HL-60 (cell line): ENCODE measurements at regions not wholly inside any gene's neighbourhood (a gene's known extent, or its start where the extent isn't known, plus 50 kb on each side); places are given as distances from the start of the nearest gene placed in this dataset.

Experiments used
- GABPA ChIP-seq: IDR thresholded peaks from 2 replicates; pipeline ENCODE4 v1.6.1; 2012; ENCODE audit warnings: low read depth
- POLR2AphosphoS5 ChIP-seq: IDR thresholded peaks from 2 replicates; pipeline ENCODE4 v1.6.1; 2012; ENCODE audit warnings: low read depth
- SPI1 ChIP-seq: IDR thresholded peaks from 2 replicates; pipeline ENCODE4 v1.6.1; 2012; ENCODE audit warnings: low read depth, mild to moderate bottlenecking, borderline replicate concordance
- TF ChIP-seq, protein P1 (sequence below): IDR thresholded peaks from one replicate; pipeline ENCODE4 v1.5.1; 2011; ENCODE audit warnings: low read length, control low read depth, inconsistent platforms; ENCODE audit not compliant: insufficient read depth
- TF ChIP-seq, protein P2 (sequence below): IDR thresholded peaks from 2 replicates; pipeline ENCODE4 v1.6.1; 2012; ENCODE audit warnings: low read depth; ENCODE audit not compliant: insufficient replicate concordance

DNA sequence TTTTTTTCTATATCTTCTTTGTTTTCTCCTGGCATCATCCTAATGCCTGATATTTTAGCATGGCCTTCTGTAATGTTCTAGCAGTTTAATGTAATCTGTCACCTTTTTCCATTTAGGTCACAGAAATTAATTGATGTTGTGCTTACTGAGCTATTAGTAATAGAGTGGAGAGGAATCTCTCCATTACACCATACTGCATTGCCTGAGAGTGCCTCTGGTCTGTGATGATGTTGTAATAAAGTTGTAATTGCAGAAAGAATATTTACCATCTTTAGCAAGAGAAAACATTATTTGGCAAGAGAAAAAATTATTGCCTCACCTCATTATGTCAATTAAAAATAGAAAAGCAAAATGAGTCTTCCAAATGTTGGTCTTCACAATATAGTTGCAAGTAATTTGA is 213.2 kb downstream of the KCNJ3 start:
- TF ChIP-seq, protein P1, sequence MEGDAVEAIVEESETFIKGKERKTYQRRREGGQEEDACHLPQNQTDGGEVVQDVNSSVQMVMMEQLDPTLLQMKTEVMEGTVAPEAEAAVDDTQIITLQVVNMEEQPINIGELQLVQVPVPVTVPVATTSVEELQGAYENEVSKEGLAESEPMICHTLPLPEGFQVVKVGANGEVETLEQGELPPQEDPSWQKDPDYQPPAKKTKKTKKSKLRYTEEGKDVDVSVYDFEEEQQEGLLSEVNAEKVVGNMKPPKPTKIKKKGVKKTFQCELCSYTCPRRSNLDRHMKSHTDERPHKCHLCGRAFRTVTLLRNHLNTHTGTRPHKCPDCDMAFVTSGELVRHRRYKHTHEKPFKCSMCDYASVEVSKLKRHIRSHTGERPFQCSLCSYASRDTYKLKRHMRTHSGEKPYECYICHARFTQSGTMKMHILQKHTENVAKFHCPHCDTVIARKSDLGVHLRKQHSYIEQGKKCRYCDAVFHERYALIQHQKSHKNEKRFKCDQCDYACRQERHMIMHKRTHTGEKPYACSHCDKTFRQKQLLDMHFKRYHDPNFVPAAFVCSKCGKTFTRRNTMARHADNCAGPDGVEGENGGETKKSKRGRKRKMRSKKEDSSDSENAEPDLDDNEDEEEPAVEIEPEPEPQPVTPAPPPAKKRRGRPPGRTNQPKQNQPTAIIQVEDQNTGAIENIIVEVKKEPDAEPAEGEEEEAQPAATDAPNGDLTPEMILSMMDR = no peak
- TF ChIP-seq, protein P2, sequence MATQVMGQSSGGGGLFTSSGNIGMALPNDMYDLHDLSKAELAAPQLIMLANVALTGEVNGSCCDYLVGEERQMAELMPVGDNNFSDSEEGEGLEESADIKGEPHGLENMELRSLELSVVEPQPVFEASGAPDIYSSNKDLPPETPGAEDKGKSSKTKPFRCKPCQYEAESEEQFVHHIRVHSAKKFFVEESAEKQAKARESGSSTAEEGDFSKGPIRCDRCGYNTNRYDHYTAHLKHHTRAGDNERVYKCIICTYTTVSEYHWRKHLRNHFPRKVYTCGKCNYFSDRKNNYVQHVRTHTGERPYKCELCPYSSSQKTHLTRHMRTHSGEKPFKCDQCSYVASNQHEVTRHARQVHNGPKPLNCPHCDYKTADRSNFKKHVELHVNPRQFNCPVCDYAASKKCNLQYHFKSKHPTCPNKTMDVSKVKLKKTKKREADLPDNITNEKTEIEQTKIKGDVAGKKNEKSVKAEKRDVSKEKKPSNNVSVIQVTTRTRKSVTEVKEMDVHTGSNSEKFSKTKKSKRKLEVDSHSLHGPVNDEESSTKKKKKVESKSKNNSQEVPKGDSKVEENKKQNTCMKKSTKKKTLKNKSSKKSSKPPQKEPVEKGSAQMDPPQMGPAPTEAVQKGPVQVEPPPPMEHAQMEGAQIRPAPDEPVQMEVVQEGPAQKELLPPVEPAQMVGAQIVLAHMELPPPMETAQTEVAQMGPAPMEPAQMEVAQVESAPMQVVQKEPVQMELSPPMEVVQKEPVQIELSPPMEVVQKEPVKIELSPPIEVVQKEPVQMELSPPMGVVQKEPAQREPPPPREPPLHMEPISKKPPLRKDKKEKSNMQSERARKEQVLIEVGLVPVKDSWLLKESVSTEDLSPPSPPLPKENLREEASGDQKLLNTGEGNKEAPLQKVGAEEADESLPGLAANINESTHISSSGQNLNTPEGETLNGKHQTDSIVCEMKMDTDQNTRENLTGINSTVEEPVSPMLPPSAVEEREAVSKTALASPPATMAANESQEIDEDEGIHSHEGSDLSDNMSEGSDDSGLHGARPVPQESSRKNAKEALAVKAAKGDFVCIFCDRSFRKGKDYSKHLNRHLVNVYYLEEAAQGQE = no peak
- TF ChIP-seq POLR2AphosphoS5 (no peak), GABPA (no peak), SPI1 (no peak)
